NCI-H1436 treated with DMSO at 0.1 percent for 48 hours (cell line): ENCODE measurements at regions not wholly inside any gene's neighbourhood (a gene's known extent, or its start where the extent isn't known, plus 50 kb on each side); places are given as distances from the start of the nearest gene placed in this dataset.

ENCODE experiments used
- DNase-seq: peaks from one replicate; lab custom pipeline; 2025; lab: John Stamatoyannopoulos, UW

DNA sequence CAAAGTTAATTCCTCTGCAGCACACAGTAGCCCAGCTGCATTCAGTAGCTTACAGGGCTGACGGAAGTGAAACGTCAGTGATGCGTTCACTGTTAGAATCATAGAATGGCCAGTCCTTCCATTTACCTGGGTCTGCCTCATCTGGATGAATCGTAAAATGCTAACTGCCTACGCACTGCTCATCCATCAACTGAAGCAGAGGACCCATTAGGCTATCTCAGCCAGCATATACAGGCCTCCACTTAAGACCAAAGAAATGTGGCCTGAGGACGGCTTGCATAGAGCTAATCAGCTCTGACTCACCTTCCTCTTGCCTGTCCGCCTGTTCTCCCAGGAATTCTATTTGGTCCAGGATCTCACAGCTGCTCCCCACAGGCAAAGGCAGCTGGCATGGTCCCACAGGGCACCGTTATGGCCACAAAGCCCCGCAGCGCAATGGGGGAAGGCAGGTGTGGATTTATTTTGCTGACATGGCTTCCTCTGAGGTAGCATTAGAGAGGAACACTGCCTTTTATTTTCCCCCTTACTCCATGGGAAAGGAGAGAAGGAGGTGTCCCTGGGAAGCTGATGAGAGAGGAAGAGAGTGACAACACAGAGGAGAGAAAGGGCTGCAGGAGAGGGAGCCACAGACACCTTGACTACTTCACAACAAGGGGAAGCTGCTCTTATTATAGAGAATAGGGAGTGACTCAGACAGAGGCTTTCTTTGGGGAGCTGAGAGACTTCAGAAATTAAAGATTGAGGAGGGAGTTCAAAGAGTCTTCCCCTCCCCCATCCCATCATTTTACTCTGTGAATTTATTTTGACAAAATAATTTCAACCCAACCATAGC, 177.6 kb downstream of the HHIPL2 start:
- no peak for DNase-seq

DNA sequence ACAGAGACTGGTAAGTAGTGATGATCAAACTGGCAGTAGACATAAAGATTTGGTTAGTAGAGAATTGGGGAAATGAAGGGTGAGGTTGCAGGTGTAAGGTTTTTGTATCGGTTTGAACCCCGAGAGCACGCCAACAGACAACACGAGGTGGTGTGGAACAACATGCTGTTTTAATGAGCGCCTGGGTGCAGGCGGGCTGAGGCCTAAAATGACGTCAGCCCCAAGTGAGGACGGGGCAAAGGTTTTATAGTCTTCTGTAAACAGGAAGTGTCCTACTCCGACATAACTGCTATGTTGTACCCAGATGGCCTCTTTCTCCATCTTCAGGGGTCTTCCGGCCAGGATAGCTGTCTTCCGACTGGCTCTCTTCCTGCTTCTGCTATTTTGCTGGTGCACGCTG, 178.8 kb downstream of the HHIPL2 start:
- no peak for DNase-seq

- DNase-seq, result no peak
These were observed 189.8 kb downstream of the HHIPL2 start for GRCh38 chr1:222358100-222358499.

GRCh38 chr1:222357252-222357651, 190.7 kb downstream of the HHIPL2 start:
- no peak for DNase-seq

DNA sequence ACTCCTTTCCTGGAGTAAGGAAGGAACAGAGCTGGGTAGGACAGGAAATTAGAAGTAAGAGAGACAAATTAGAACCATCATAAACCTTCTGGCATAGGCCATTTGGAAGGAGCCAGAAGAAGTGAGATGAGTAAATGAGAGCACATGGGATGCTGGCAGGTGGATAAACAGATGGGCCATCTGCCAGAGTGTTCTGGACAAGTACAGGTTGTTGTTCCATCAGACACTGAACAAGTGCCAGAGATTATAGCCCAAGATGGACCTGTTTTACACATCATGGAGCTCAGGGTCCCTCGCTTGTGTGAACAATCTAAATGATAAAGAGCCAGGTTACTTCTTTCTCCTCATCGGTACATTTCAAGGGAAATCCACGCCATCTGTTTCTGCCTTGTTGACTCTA, 200.3 kb downstream of the HHIPL2 start:
- DNase-seq, result no peak

DNA sequence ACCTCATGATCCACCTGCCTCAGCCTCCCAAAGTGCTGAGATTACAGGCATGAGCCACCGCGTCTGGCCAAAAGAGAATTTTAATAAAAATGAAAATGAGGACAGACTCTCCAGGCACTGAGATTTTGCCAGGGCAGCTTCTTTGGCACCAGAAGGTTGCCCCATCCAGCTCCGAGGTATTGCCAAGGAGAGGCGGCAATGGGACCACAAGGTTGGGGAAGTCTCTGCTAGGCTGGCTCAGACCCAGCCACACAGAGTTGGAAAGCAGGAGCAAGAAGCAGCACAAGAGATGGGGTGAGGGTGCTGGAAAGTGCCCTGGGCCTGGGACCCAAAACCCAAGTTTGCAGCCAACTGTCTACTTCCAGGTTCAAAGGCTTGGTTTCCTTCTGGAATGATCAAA, 200.9 kb downstream of the HHIPL2 start:
- DNase-seq, result no peak

DNA sequence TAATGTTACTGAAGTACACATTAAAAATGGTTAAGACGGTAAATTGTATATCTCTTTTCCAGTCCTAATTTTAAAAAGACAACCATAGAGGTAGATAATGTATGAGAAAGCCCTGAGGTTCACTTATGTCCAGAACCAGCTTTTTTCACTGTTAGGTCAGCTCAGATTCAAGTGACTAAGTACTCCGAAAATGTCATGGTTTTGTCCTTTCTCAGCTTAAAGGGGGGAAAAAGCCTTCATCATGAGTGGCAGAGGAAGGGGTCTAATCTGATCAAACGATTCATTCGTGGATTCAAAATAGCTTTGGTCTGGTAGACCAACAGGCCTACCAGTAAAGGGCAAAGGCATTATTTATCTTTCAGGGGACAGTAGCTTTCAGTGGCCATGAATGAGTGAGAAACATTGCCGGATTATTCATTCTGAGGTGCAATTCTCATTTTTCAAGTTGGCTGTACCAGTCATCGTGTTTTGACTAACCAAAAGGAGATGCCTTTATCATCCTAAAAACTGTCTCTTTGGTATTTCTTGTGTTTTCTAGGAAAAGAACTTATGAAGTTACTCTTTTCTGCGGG, 208.4 kb downstream of the HHIPL2 start:
- DNase-seq, result no peak

DNA sequence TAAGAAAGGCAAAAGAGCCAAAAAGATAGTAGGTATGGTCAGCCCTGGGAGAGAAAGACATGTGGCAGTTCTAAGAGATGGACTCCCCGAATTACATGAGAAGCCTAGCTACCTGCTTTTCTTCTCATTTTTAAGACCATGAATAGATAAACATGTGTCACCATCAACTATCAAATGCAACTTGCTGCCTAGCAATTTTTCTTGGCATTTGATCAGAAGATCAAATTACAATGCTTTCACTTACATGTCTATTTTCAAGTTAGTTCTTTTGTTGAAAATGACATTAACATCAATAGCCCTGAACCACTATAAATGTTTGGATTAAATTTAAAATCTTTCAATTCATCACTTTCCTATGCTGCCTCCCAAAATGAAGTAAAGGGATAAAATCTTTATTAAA, 212.3 kb downstream of the HHIPL2 start:
- no peak for DNase-seq

DNA sequence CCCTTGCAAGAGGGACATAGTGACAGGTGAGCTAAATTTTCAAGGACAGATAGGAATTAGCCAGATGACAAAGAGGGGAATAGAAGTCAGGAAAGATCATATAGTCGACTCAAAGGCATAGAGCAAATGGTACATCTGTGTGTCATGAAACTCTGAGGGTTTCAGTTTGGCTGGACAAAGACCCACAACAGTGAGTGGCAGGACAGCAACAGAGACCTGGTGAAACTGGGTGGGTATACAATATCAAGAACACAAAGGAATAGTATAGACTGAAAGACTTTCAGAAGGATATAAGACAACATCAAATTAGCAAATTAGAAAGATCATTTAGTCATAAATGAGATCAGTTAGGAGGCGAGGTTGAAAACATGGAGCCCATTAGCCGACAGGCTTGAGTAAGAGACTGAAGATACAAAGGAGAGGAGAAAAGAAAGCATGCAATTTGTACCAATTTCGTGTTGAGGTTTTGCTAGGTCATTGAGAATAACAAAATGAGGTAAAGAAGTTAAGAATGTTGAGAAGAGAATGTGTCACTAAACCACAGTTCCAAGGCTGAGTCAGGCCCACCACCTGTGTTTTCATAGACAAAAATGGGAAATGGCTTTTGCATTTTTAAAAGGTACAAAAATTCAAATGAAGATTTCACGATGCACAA, 213.8 kb downstream of the HHIPL2 start:
- no peak for DNase-seq

DNA sequence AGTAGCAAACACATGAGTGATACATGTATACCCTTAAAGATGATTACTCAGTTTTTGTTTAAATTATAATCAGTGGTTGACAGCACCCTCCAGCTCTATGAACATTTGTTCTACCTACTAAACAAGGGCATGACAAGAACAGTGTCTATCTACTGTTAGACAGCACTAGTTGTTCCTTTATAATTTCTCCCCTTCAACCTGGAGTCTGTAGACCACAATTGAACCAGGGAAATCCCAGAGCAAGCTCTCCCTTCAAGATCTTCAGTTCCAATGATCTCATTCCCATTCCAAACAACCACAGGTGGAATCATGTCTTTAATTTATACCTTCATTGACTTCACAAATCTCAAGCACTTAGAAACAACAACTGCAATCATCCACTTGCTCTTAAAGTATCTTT, 216.1 kb downstream of the HHIPL2 start:
- DNase-seq, result no peak

DNA sequence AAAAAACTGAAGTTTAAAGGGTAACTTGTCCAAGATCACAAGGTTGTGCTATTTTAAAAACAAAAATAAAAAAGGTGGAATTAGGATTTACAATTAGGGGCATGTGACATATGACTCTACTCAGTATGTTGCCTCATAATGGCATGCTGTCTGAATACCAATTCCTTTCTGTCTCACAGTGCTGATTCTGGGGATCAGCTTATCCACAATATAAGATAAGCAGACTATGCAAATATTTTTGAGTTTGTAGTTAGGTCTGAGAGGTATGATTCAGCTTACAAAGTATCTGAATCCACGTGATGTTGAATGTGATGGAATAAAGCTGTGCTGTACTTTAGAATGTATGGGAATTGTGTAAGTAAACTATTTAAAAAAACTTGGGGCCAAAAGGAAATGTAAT, 216.6 kb downstream of the HHIPL2 start:
- no peak for DNase-seq

- no peak for DNase-seq
These were observed 218.3 kb downstream of the HHIPL2 start for GRCh38 chr1:222329493-222330045.

DNA sequence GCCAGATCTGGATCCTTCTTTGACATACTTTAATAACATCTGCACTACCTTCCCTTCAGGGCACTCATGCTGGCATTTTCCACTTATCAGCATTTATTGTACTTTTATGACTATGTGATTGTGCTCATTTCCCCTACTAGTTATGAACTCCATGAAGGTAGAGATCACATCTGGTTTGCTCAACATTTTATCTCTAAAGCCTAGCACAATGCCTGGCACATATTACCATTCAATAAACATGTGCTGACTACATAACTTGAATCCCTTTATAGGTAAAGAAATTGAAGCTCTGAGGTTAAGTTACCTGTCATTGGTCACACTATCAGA, 221.2 kb downstream of the HHIPL2 start:
- DNase-seq, result no peak

DNA sequence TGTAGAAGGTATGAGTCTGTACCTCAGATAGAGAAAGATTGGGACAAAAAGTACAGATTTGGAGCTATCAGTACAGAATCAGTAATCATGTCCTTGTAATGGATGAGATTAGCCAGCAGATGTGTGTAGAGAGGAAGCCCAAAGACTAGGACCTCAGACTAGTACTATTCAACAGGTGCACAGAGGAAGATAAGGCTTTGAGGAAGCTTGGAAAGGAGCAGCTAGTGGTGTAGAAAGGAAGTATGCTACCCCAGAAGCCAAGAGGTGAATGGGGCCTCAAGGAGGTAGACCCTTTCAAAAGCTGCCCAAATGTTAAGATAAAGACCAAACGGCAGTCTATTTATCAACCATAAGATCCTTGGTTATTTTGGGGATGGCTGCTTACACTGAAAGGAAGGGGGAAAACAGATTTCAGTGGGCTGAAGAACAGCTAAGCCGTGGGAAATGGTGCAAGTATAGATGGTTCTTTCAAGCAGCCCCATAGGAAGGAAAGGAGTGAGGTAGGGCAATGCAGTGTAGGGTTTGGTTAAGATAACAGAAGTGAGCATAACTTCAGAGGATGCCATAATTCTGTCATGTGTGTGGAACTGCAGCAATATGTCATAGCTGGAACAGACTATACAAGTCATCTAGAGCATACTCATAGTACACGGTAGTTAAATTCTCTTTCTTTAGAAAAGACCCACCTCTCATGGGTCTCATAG, 221.7 kb downstream of the HHIPL2 start:
- DNase-seq, result no peak

GRCh38 chr1:222325506-222325905, 222.4 kb downstream of the HHIPL2 start:
- no peak for DNase-seq

- no peak for DNase-seq
These were observed 233.1 kb downstream of the HHIPL2 start for GRCh38 chr1:222314839-222315238.

GRCh38 chr1:222310836-222311235, 237.1 kb downstream of the HHIPL2 start:
- no peak for DNase-seq

GRCh38 chr1:222307621-222308020, 240.3 kb downstream of the HHIPL2 start:
- DNase-seq, result no peak

DNA sequence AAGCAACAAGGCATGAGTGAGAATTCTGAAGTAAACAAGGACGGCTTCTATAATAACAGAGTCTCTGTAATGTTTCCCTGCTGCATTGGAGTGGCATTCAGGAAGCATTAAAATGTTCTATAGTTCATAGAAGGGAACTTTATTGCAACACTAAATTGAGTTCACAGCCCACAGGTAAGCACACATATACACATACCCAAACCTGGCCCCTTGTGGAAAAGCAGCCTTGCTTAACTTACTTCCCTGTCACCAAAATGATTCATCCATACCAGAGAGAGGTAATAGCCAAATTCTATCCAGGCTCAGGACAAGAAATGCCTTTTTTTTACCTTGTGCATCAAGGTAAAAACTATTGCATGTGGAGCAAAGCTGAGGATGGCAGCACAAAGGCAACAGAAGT, 241.4 kb downstream of the HHIPL2 start:
- DNase-seq, result no peak

- no peak for DNase-seq
These were observed 241.9 kb downstream of the HHIPL2 start for GRCh38 chr1:222306011-222306410.

DNA sequence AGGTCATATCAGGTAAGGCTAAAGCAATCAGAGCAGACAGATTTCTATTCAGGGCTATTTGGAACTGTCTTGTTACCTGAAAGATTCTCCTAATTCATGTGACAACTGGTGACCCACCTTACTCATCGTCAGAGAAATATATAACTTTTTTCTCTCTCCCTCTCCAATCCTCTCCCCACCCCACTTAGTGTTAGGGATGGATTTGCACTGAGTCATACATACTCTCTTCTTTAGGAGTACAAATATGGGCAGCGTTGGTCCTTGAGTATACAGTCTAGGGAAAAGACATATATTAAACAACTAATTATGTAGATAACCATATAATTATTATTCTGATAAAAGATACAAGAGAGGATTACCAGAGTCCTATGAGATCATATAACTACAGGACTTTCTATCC, 246.3 kb downstream of the HHIPL2 start:
- DNase-seq, result no peak

- DNase-seq, result no peak
These were observed 248.4 kb downstream of the HHIPL2 start for GRCh38 chr1:222299524-222299923.

DNA sequence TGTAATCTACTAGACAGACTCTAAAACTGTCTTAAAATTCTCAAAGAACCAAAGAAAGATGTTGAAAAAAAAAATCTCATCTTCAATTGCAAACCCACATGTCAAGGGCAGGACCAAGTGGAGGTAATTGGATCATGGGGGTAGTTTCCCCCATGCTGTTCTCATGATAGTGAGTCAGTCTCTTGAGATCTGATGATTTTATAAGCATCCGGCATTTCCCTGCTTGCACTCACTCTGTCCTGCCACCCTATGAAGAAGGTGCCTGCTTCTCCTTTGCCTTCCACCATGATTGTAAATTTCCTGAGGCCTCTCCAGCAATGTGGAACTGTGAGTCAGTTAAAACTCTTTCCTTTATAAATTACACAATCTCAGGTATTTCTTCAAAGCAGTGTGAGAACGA, 257.0 kb downstream of the HHIPL2 start:
- DNase-seq, result no peak
